ENCODE measurements at regions not wholly inside any gene's neighbourhood (a gene's known extent, or its start where the extent isn't known, plus 50 kb on each side); places are given as distances from the start of the nearest gene placed in this dataset.
A peak's percentile ranks its signal among the peaks of the same experiment; 100 is the strongest.

GRCh38 chr5:74041913-74042312, 415.9 kb downstream of the ARHGEF28 start:
- DNase-seq: no peak

- no peak for DNase-seq
These were observed 415.0 kb downstream of the ARHGEF28 start for GRCh38 chr5:74040811-74041491.

GRCh38 chr5:74040065-74040551, 414.1 kb downstream of the ARHGEF28 start:
- DNase-seq: no peak

GRCh38 chr5:74037321-74037720, 411.3 kb downstream of the ARHGEF28 start:
- DNase-seq: no peak

GRCh38 chr5:74035521-74035937, 409.5 kb downstream of the ARHGEF28 start:
- peak; percentile 45 for DNase-seq

GRCh38 chr5:74034733-74035132, 408.7 kb downstream of the ARHGEF28 start:
- no peak for DNase-seq

GRCh38 chr5:74032617-74033016, 406.6 kb downstream of the ARHGEF28 start:
- DNase-seq: no peak

GRCh38 chr5:74031536-74031935, 405.5 kb downstream of the ARHGEF28 start:
- DNase-seq: no peak

GRCh38 chr5:74030821-74031220, 404.8 kb downstream of the ARHGEF28 start:
- DNase-seq: no peak

GRCh38 chr5:74030371-74030770, 404.4 kb downstream of the ARHGEF28 start:
- DNase-seq: no peak

GRCh38 chr5:74028976-74029375, 403.0 kb downstream of the ARHGEF28 start:
- DNase-seq: no peak

- no peak for DNase-seq
These were observed 402.4 kb downstream of the ARHGEF28 start for GRCh38 chr5:74028406-74028805.

- no peak for DNase-seq
These were observed 401.8 kb downstream of the ARHGEF28 start for GRCh38 chr5:74027732-74028338.

- no peak for DNase-seq
These were observed 400.3 kb downstream of the ARHGEF28 start for GRCh38 chr5:74026310-74026709.

GRCh38 chr5:74021126-74021525, 395.1 kb downstream of the ARHGEF28 start:
- no peak for DNase-seq

GRCh38 chr5:74020503-74020902, 394.5 kb downstream of the ARHGEF28 start:
- DNase-seq: no peak

GRCh38 chr5:74019923-74020322, 393.9 kb downstream of the ARHGEF28 start:
- DNase-seq: no peak

GRCh38 chr5:74017786-74018211, 391.8 kb downstream of the ARHGEF28 start:
- no peak for DNase-seq

- DNase-seq: no peak
These were observed 391.1 kb downstream of the ARHGEF28 start for GRCh38 chr5:74017112-74017511.

GRCh38 chr5:74016373-74016772, 390.4 kb downstream of the ARHGEF28 start:
- peak; percentile 29 for DNase-seq

GRCh38 chr5:74015716-74016115, 389.7 kb downstream of the ARHGEF28 start:
- no peak for DNase-seq

- no peak for DNase-seq
These were observed 387.2 kb downstream of the ARHGEF28 start for GRCh38 chr5:74013222-74013621.

- DNase-seq: no peak
These were observed 383.5 kb downstream of the ARHGEF28 start for GRCh38 chr5:74009502-74009901.

- no peak for DNase-seq
These were observed 381.2 kb downstream of the ARHGEF28 start for GRCh38 chr5:74007193-74007592.

- no peak for DNase-seq
These were observed 373.3 kb downstream of the ARHGEF28 start for GRCh38 chr5:73999297-73999696.
